ENCODE measurements at regions not wholly inside any gene's neighbourhood (a gene's known extent, or its start where the extent isn't known, plus 50 kb on each side); places are given as distances from the start of the nearest gene placed in this dataset.
"Not testable (repeated sequence)": the region's sequence is repeated elsewhere in the genome, so short reads cannot be mapped to it uniquely, and the experiment has no call there.

GRCh38 chr9:33623658-33624586 is 99.9 kb downstream of the ANKRD18B start:
- Mint-ChIP-seq H3K27me3 (peaks cover 42 to 44% of the 10 kb centered on the region in 2 donors), H3K27ac (no peak overlapping the region)
- ATAC-seq (replicated peaks) = peak; percentile 95

GRCh38 chr9:33628318-33628717 is 104.3 kb downstream of the ANKRD18B start:
- not testable (repeated sequence) for H3K4me3 Mint-ChIP-seq; H3K9me3 Mint-ChIP-seq; H3K27ac Mint-ChIP-seq; ATAC-seq (replicated peaks); DNase-seq; H3K4me1 Mint-ChIP-seq (ENCODE audit: low read depth in 2 of 2); H3K36me3 Mint-ChIP-seq (ENCODE audit: insufficient read depth)
- peaks cover 30 to 41% of the 10 kb centered on the region in 2 donors for H3K27me3 Mint-ChIP-seq

More at GRCh38 chr9:33623658-33624586, 99.9 kb downstream of the ANKRD18B start:
- Mint-ChIP-seq H3K4me1 (ENCODE audit: low read depth in 2 of 2) (peaks cover 0 to 4% of the 10 kb centered on the region in 2 donors), H3K9me3 (no peaks in the 10 kb centered on the region), H3K4me3 (no peak overlapping the region), H3K36me3 (ENCODE audit: insufficient read depth) (no peaks in the 10 kb centered on the region)
- DNase-seq = peak; percentile 59 to 77 (median 68)

- Mint-ChIP-seq H3K27ac (no peak overlapping the region), H3K27me3 (peaks cover 30 to 42% of the 10 kb centered on the region in 2 donors), H3K36me3 (ENCODE audit: insufficient read depth) (no peaks in the 10 kb centered on the region), H3K4me3 (no peak overlapping the region), H3K4me1 (ENCODE audit: low read depth in 2 of 2) (peaks cover 0 to 5% of the 10 kb centered on the region in 2 donors), H3K9me3 (no peaks in the 10 kb centered on the region)
- ATAC-seq (replicated peaks) (no peak), DNase-seq (no peak)
These were observed 104.9 kb downstream of the ANKRD18B start for GRCh38 chr9:33628865-33629410.

GRCh38 chr9:33633636-33634035 is 109.6 kb downstream of the ANKRD18B start:
- H3K4me1 Mint-ChIP-seq (ENCODE audit: low read depth in 2 of 2) = peaks cover 0 to 2% of the 10 kb centered on the region in 2 donors
- H3K4me3 Mint-ChIP-seq = no peak overlapping the region
- ATAC-seq (replicated peaks) (no peak), DNase-seq (no peak)
- peaks cover 54 to 59% of the 10 kb centered on the region in 2 donors for H3K27me3 Mint-ChIP-seq
- H3K9me3 Mint-ChIP-seq = no peaks in the 10 kb centered on the region
- no peaks in the 10 kb centered on the region for H3K36me3 Mint-ChIP-seq (ENCODE audit: insufficient read depth)
- H3K27ac Mint-ChIP-seq = no peak overlapping the region

GRCh38 chr9:33637881-33638280 is 113.8 kb downstream of the ANKRD18B start:
- Mint-ChIP-seq H3K36me3 (ENCODE audit: insufficient read depth) (no peaks in the 10 kb centered on the region), H3K9me3 (no peaks in the 10 kb centered on the region), H3K27me3 (peaks cover 74 to 85% of the 10 kb centered on the region in 2 donors), H3K4me3 (no peak overlapping the region), H3K4me1 (ENCODE audit: low read depth in 2 of 2) (no peaks in the 10 kb centered on the region), H3K27ac (no peak overlapping the region)
- ATAC-seq (replicated peaks) (no peak), DNase-seq (no peak)

- no peaks in the 10 kb centered on the region for H3K4me1 Mint-ChIP-seq (ENCODE audit: low read depth in 2 of 2)
- H3K4me3 Mint-ChIP-seq = no peak overlapping the region
- ATAC-seq (replicated peaks) (no peak), DNase-seq (no peak)
- no peaks in the 10 kb centered on the region for H3K9me3 Mint-ChIP-seq
- H3K36me3 Mint-ChIP-seq (ENCODE audit: insufficient read depth) = no peaks in the 10 kb centered on the region
- peaks cover 74 to 89% of the 10 kb centered on the region in 2 donors for H3K27me3 Mint-ChIP-seq
- H3K27ac Mint-ChIP-seq = no peak overlapping the region
These were observed 114.4 kb downstream of the ANKRD18B start for GRCh38 chr9:33638391-33638915.

GRCh38 chr9:33645706-33646105 is 121.7 kb downstream of the ANKRD18B start:
- H3K27me3 Mint-ChIP-seq = peaks cover 51 to 66% of the 10 kb centered on the region in 2 donors
- no peaks in the 10 kb centered on the region for H3K36me3 Mint-ChIP-seq (ENCODE audit: insufficient read depth)
- peaks cover 4 to 7% of the 10 kb centered on the region in 2 donors for H3K4me1 Mint-ChIP-seq (ENCODE audit: low read depth in 2 of 2)
- H3K4me3 Mint-ChIP-seq = no peak overlapping the region
- no peaks in the 10 kb centered on the region for H3K9me3 Mint-ChIP-seq
- DNase-seq (no peak), ATAC-seq (replicated peaks) (no peak)
- no peak overlapping the region for H3K27ac Mint-ChIP-seq

- no peaks in the 10 kb centered on the region for H3K36me3 Mint-ChIP-seq (ENCODE audit: insufficient read depth)
- no peak overlapping the region for H3K27ac Mint-ChIP-seq
- DNase-seq (peak in 1 of 3 experiments; percentile 4), ATAC-seq (replicated peaks) (peak; percentile 63)
- H3K27me3 Mint-ChIP-seq = peaks cover 50 to 55% of the 10 kb centered on the region in 2 donors
- peaks cover 4 to 7% of the 10 kb centered on the region in 2 donors for H3K4me1 Mint-ChIP-seq (ENCODE audit: low read depth in 2 of 2)
- no peak overlapping the region for H3K4me3 Mint-ChIP-seq
- H3K9me3 Mint-ChIP-seq = no peaks in the 10 kb centered on the region
These were observed 125.4 kb downstream of the ANKRD18B start for GRCh38 chr9:33649463-33649862.

- Mint-ChIP-seq H3K4me3 (no peak overlapping the region), H3K27me3 (peaks cover 43 to 50% of the 10 kb centered on the region in 2 donors), H3K9me3 (no peaks in the 10 kb centered on the region), H3K4me1 (ENCODE audit: low read depth in 2 of 2) (peaks cover 4 to 7% of the 10 kb centered on the region in 2 donors), H3K36me3 (ENCODE audit: insufficient read depth) (no peaks in the 10 kb centered on the region), H3K27ac (no peak overlapping the region)
- no peak for DNase-seq
- ATAC-seq (replicated peaks) = no peak
These were observed 127.1 kb downstream of the ANKRD18B start for GRCh38 chr9:33651125-33651524.

- no peaks in the 10 kb centered on the region for H3K36me3 Mint-ChIP-seq (ENCODE audit: insufficient read depth)
- H3K4me3 Mint-ChIP-seq = no peak overlapping the region
- no peaks in the 10 kb centered on the region for H3K9me3 Mint-ChIP-seq
- H3K4me1 Mint-ChIP-seq (ENCODE audit: low read depth in 2 of 2) = no peaks in the 10 kb centered on the region
- H3K27me3 Mint-ChIP-seq = peaks cover 8 to 16% of the 10 kb centered on the region in 2 donors
- H3K27ac Mint-ChIP-seq = no peak overlapping the region
- no peak for ATAC-seq (replicated peaks)
- no peak for DNase-seq
These were observed 135.4 kb upstream of the PRSS3 start for GRCh38 chr9:33659921-33660320.

- no peaks in the 10 kb centered on the region for H3K9me3 Mint-ChIP-seq
- H3K27ac Mint-ChIP-seq = no peak overlapping the region
- DNase-seq (no peak), ATAC-seq (replicated peaks) (no peak)
- no peak overlapping the region for H3K4me3 Mint-ChIP-seq
- peaks cover 8 to 16% of the 10 kb centered on the region in 2 donors for H3K27me3 Mint-ChIP-seq
- H3K36me3 Mint-ChIP-seq (ENCODE audit: insufficient read depth) = no peaks in the 10 kb centered on the region
- H3K4me1 Mint-ChIP-seq (ENCODE audit: low read depth in 2 of 2) = no peaks in the 10 kb centered on the region
These were observed 134.6 kb upstream of the PRSS3 start for GRCh38 chr9:33660772-33661171.

- H3K9me3 Mint-ChIP-seq = no peaks in the 10 kb centered on the region
- ATAC-seq (replicated peaks) = no peak
- H3K27ac Mint-ChIP-seq = no peak overlapping the region
- peaks cover 9 to 16% of the 10 kb centered on the region in 2 donors for H3K27me3 Mint-ChIP-seq
- H3K4me1 Mint-ChIP-seq (ENCODE audit: low read depth in 2 of 2) = no peaks in the 10 kb centered on the region
- H3K36me3 Mint-ChIP-seq (ENCODE audit: insufficient read depth) = no peaks in the 10 kb centered on the region
- DNase-seq = no peak
- H3K4me3 Mint-ChIP-seq = no peak overlapping the region
These were observed 134.2 kb upstream of the PRSS3 start for GRCh38 chr9:33661176-33661575.

GRCh38 chr9:33662871-33663270 is 132.5 kb upstream of the PRSS3 start:
- ATAC-seq (replicated peaks) (no peak), DNase-seq (no peak)
- Mint-ChIP-seq H3K27me3 (peaks cover 25 to 26% of the 10 kb centered on the region in 2 donors), H3K36me3 (ENCODE audit: insufficient read depth) (no peaks in the 10 kb centered on the region), H3K4me1 (ENCODE audit: low read depth in 2 of 2) (no peaks in the 10 kb centered on the region), H3K4me3 (no peak overlapping the region), H3K9me3 (no peaks in the 10 kb centered on the region), H3K27ac (no peak overlapping the region)

All from effector memory CD8-positive, alpha-beta T cell (primary cell).